Inflammatory macrophage treated with lipopolysaccharide for 4 hours (primary cell): ENCODE measurements at regions not wholly inside any gene's neighbourhood (a gene's known extent, or its start where the extent isn't known, plus 50 kb on each side); places are given as distances from the start of the nearest gene placed in this dataset.
"Not testable (repeated sequence)": the region's sequence is repeated elsewhere in the genome, so short reads cannot be mapped to it uniquely, and the experiment has no call there.

Experiments
- DNase-seq: peaks from one replicate; pipeline ENCODE4 v3.0.0-alpha.2; 2020

DNA sequence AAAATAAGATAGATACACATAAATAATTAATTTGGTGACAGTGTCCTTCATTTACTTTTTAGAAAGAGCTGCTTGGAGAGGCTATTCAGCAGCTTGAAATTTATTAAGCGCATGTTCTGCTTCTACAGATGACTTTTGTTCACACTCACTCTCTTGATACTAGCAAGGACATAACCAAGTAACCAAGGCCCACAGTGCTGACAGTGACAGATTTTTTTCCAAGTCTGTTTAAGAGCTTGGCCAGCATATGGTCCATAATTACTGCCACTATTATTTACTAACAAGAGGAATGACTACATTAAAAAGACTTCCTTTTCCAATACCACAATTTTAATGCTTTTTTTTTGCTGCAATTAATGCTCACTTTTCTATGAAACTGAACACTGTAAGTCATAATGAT, 673.7 kb upstream of the MIR17HG start:
- no peak for DNase-seq

DNA sequence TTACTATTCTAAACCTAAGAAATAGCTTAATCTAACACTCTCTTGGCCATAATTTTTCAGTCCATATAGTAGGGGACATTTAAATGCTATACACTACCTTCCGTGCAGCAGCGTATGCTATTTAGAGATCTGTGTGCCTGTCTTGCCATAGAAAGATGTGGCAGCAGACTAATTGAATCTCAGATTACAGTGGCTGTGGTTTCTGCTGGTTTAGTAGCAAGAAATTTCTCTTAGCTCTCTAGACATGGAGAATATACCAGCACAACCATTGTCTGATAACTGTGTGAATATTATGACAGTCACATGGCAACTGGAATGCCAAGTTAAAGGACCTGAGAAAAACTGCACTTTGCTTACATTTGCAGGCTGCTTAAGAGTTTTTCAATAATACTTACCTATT, 672.4 kb upstream of the MIR17HG start:
- no peak for DNase-seq

DNA sequence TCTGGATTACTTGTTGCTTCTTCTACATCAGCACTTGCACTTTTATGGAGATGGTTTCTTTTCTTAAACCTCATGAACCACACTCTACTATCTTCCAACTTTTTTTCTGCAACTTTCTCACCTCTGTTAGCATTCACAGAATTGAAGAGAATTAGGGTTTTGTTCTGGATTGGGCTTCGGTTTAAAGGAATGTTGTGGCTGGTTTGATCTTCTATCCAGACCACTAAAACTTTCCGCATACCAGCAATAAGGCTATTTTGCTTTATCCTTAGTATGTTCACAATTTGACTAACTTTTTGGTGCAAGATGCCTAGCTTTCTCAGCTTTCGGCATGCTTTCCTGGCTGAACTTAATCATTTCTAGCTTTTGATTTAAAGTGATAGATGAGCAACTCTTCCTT, 666.7 kb upstream of the MIR17HG start:
- DNase-seq, result no peak

DNA sequence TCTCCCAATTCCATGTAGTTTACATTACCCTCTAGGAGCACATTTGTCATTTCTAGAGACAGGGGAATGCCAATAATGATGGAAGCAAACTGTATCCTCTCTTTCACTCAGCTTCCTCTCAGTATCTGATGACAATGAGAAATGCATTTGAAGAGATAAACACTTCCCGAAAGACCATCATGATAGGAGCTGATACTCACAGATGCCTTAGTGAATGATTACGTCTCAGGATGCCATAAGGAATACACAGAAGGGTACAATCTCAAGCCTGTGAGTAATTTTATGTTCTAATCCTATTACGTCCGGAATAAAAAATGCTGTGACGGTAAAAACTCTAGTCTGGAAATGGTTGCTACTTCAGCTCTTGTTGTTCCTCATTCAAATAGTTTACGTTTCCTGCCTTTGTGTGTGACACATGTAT, 663.8 kb upstream of the MIR17HG start:
- no peak for DNase-seq

DNA sequence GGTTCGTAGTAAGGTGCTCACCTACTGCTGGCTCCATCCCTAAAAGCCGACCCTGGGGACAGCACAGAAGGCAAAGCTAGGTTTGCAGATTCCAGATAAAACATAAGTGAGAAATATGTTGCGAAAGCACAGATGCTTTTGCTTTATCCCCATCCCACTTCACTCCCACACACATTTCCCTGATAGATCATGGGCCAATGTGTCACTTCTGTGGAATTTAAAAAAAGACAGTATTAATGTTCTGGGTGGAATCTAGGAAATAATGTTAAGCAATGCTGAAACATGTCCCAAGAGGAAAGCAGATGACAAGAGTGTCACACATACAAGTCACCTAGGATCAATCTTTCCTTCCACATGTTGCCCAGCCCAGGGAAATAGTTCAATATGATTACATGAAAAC, 661.0 kb upstream of the MIR17HG start:
- peak; percentile 55 for DNase-seq

DNA sequence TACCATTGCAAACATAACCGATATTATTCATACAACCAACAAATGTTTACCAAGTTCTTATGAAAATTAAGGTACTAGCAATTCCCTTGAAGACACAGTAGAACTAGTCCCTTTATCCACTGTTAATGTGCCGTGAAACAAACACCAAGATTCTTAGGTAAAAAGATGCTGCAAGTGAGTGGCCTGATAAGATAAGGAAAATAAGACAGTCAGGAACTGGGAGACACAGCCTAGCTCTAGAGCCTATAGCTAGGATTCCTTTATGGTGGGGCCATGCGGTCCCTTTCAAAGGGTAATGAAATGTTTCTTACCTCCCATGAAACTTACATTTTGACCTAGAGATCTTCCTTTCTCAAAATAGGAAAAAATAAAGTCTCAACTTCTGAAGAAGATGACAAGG, 658.4 kb upstream of the MIR17HG start:
- no peak for DNase-seq

DNA sequence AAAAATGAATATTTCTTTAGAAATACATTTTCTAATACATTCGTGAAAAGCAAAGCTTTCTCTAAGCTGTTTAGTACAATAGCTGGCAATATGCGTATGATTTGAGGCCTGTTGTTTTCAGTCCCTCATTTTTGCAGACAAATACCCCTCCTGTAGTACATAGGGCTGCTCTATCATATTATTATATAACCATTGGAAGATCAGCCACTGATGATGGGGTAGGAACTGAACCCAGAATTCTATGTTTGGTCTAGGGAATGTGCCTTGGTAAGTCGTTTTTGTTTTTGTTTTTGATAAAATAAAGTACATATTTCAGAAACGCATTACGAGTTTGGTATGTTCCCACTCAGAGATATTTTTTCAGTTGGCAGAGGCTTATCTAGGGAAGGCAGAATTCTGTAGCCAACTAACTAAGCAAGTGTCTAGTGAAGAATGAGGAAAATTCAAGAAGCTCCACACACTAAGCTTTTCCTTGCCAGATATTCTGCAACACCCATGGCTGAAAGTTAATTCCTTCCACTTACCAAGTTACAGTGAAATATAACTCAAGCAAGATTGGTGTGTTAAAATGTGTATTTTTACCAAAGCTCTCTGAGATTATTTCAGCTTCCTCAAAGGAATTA, 656.9 kb upstream of the MIR17HG start:
- no peak for DNase-seq

DNA sequence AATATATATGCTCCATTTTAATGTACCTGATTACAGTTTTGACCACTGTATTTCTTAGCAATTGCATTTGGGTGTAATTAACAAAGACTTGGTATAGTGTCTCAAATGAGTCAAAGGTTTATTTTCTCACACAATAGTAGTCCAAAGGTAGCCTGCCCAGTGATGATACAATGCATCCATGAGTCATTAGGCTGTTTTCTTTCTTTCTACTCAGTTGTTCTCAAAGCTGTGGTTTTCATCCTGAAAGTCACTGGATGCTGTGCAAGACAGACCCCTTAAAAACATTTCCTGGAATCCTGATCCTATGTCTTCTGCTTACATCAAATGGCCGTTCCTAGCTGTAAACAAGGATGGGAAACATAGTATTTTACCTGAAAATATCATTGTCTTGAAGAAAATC, 651.2 kb upstream of the MIR17HG start:
- DNase-seq, result no peak

DNA sequence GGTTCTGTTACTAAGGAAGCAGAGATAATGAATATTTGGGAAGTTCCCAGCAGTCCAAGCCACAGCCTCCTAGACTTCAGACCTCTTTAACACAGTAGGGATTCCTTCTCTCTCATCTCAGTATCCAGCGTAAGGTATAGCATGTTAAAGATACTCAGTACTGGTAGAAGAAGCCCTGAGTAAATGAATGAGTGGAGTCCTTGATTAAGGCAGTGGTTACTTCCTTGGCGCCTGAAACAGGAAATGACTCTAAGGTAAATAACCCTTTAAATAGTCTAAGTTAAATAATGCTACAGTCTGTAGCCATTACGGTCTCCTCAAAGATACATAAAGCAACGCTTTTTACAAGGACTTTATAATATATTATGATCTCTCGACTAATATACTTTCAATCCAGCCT, 650.8 kb upstream of the MIR17HG start:
- no peak for DNase-seq

DNA sequence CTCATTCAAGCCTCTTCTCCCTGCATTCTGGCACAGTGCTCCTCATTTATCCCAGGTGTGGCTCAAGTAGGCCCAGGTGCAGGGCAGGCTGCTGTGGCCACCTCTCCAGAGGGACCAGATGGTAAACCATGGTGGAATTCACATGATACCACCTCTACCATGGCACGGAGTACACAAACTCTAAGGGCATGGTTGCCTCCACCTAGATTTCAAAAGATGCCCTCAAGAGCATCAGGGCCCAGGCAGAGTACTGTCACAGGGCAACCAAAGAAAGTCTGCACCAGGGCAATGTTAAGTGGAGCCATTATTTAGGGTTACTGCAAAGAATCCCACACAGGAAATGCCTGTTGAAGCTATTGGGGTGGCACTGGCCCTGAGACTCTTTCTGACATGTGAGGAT, 647.1 kb upstream of the MIR17HG start:
- no peak for DNase-seq

DNA sequence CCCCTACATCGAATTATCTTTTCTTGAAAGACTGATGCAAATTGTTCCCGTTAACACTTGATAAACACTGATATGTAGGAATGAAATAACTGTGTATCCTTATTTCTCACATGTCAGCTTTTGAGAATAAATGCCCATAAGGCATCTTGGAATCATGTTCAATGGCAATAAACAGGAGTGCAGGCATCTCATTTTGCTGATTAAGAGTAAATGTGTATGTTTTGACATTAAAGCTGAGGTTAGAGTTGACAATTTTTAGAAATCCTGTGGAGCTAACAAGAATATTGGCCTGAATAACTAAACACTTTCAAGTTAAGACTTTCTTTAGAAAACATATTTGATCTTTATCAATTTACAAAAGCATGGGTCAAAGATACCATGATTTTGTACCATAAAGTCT, 646.2 kb upstream of the MIR17HG start:
- no peak for DNase-seq

DNA sequence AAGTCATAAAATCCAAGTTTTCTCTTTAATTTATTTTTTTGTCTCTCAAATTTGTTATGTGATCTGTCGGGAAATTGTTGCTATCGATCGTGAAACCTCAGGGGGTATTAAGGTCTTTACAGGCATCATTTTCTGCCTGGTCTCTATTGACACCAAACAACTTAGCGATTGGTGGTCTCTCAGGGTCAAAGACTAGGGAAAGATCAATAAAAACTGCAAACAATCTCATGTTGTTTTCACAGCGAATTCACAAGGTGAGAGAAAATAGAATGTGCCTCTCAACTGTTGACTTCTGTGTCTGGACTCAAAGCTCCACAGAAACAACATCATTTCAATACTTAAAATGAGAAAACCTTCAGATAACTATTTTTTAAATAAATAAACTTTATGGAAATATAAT, 645.4 kb upstream of the MIR17HG start:
- no peak for DNase-seq

DNA sequence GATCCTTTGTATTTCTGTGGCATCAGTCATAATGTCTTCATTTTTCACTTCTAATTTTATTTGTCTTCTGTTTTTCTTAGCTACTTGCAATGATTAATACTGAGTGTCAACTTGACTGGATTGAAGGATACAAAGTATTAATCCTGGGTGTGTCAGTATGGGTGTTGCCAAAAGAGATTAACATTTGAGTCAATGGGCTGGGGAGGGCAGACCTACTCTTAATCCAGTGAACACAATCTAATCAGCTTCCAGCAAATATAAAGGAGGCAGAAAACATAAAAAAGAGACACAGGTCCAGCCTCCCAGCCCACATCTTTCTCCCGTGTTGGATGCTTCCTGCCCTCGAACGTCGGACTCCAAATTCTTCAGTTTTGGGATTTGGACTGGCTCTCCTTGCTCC, 640.9 kb upstream of the MIR17HG start:
- DNase-seq, result no peak

DNA sequence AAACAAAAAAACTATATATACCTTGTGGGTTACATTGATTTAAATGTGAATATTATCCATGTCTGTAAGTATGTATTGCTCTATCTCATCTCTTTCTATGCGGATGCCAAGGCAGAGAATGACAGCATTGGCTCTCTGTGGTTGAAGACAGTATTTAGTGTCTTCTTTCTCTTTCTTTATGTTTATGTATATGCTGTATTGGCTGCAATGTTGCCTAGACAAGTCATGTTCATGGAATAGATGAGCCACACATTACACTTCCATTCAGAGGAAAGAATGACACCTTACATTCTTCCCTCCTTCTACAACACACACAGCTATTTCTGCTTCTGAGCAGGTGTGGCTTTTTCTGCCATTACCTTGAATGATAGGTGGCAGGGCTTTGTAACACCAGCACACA, 639.4 kb upstream of the MIR17HG start:
- DNase-seq, result no peak

DNA sequence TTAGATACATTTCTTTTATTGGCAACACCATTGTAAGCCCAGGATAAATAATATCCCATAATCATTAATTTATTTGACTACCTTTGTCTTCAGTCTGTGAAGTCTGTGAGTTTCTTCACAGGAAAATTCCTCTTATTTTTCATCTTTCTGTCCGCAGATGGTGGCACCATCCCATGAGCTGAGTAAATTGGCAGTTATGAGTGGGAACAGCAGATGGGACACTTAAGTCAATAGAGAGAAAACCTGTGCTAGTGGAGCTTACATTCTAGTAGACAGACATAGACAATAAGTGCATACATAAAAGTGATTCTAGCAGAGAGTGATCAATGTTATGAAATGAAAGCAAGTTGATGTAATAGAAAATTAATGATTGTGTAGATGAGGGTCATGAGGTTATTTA, 638.2 kb upstream of the MIR17HG start:
- DNase-seq, result no peak

DNA sequence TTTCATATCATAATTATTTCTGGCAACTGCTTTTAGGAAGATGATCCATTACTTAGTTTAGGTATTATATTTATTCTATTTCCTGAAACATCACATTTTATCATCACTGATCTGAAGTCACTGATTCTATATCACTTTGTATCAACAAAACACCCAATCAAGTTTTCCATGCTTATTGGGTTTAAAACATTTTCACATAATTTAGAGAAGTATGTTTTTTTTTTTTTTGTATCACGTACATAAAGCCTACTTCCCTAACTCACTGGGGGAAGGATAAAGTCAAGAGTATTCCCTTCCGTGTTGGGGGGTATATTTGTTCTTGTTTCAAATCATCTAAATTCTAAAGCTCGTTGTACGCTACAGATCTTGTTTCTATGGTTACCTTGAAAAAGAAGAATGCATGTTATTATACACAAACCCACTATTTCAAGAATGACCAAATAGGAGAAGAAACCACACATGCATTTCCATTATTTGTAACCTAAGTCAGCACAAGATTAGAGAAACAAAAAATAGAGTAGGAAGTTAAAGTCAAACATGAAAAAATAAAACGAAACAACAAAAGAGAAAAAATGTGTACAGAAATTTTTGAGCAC, 637.2 kb upstream of the MIR17HG start:
- DNase-seq, result no peak

DNA sequence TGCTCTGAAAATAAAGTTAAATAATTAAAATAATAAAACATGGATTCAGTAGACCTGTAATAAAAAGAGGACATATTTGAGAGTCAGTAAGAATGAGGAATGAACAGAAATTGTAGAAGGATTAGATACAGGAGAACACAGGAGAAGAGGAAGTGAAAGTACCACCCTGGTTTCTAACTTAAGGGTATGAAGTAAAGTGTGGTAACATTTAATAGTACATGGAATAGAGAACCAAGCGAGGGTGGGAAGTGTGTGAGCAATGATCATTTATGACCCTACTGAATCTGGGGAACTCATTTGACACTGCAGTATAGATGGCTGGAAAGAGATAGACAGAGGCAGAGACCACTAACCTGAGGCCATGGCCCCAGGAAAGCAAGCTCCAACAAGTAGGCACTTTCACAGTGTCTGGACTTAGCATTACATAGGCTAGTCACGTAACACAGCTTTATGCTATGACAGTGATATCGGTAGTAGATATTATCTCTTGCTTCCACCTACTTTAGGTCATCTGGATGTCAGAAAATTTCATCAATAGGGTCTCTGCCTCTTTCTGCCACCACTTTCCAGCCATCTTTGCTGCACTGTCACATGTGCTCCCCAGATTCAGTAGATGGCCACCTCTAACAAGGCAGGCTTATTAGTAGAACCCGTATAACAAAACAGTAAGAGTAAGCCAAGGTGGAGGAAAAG, 633.9 kb upstream of the MIR17HG start:
- peak; percentile 72 for DNase-seq

DNA sequence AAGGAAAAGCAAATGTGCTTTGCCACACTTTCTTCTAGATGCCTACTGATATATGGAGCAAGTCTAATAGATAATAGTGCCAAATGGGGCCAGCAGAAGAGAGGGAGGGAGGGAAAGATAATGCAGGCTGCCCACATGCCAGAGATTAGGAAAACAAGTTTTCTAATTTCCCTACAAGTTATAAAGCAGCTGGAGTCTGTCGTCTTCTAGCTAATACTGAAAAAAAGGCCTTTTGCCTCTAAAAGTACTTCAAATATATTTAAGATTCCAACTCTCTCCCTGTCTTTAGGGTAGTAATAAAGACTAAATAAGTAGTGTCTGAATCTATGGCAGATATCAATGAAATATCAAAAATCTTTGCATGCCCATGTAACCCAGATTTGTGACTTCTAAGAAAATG, 632.0 kb upstream of the MIR17HG start:
- DNase-seq, result no peak

DNA sequence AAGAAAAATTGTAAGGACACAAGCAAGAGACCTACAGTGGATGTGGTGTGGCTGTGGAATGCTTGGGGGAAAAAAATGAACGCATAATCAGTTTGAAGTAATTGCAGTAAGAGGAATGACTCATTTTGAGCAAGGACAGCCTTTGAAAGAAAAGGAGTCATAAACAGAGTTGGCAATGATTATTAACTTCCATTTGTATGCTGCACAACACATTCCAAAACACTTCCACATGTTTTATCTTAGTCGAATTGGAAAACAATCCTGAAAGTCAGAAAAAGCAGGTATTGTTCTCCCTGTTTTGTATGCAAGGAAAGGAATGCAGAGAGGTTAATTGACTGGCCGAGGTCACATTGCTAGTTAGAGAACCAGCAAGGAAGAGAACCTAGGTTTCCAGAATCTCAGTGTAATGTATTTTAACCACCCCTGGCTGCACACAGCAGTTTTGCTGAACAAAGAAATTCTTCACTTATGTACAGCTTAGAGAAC, 630.0 kb upstream of the MIR17HG start:
- DNase-seq, result peak; percentile 1

DNA sequence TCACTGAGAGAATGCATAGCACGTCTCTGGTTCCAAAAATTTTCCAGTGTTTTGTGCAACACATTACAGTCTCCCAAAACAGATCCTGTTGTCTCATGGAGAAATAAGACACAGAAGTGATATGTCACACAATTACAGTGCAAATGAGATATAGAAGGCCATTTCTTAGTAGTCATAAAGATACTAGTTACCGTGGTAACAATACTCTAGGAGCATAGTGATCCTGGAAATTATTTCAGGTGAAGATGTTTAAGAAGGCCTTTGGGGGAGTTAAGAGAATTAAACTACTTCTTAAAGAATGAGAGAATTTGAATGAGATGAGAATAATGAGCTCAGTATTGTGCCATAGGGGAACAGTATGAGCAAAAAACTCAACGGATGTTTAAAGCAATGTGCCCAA, 628.0 kb upstream of the MIR17HG start:
- no peak for DNase-seq

DNA sequence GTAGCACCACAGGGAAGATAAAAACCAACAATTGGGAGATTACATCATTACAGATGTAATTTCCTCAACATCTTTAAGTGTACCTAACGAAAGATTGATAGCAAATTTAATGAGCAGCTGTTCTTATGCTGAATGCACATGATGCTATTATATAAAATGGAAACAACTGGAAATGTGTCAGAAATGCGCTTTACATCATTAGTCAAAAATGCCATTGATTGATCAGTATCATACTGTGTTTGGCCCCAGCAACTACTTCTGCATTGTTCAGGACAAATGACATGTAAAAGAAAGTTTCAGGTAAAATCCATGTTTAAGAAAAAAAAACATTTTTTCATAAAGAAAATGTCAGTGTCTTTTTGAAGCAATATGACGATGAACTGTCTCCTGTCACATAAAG, 625.5 kb upstream of the MIR17HG start:
- no peak for DNase-seq

DNA sequence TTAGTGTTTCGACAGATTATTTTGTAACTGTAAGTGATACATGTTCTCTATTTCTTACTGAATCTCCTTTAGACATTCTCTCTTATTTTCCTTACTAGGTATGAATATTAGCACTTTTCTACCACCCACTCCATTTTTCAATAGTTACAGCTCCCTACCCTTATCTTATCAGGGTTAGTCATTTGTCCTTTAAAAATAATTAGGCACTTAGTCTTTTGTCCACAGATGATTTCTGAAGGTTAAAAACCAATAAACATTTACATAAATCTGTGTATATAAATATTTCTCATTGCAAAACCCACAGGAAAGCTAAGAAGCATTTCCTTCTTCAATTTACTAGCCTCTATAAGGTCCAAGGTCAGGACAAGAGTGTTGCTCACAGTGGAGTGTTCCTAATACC, 624.1 kb upstream of the MIR17HG start:
- no peak for DNase-seq

DNA sequence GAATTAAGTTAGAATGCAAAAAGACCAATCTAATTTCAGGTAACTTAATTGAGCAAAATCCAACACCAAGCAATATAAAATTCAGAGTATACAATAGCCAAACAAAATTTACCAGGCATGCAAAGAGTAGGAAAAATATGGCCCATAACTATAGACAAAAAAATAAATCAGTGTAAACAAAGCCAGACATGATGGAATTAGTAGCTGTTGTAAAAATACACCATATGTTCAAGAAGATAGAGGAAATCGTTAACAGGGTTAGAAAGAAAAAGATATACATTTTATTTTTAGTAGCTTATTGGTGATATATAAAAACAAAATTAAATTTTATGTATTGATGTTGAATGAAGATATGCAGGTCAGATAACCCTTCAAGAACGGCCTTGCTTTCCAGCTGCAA, 621.1 kb upstream of the MIR17HG start:
- DNase-seq, result no peak

DNA sequence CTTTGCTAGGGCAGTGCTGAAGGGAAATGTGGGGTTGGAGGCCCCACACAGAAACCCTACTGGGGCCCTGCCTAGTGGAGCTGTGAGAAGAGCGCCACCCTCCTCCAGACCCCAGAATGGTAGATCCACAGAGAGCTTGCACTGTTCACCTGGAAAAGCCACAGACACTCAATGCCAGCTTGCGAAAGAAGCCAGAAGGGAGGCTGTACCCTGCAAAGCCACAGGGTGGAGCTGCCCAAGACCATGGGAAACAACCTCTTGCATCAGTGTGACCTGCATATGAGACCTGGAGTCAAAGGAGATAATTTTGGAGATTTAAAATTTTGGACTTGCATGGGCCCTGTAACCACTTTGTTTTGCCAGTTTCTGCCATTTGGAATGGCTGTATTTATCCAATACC, 615.4 kb upstream of the MIR17HG start:
- DNase-seq, result no peak

DNA sequence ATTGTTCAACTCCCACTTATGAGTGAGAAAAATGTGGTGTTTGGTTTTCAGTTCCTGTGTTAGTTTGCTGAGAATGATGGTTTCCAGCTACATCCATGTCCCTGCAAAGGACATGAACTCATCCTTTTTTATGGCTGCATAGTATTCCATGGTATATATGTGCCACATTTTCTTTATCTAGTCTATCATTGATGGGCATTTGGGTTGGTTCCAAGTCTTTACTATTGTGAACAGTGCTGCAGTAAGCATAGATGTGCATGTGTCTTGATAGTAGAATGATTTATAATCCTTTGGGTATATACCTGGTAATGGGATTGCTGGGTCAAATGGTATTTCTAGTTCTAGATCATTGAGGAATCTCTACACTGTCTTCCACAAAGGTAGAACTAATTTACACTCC, 613.0 kb upstream of the MIR17HG start:
- DNase-seq, result not testable (repeated sequence)
